ENCODE measurements at regions not wholly inside any gene's neighbourhood (a gene's known extent, or its start where the extent isn't known, plus 50 kb on each side); places are given as distances from the start of the nearest gene placed in this dataset.

- TF ChIP-seq REST (IDR thresholded peaks at IDR 0.05; ENCODE audit: insufficient read depth in 1 of 2, low read depth in 2 of 2, low read length in 2 of 2), result no peak
- no peak for TF ChIP-seq POLR2AphosphoS5 (IDR thresholded peaks at IDR 0.05; ENCODE audit: low read depth, low read length)
- TF ChIP-seq TAF1 (IDR thresholded peaks at IDR 0.05; ENCODE audit: borderline replicate concordance, insufficient read depth, low read length), result no peak
Measured at GRCh38 chrX:13389501-13389900, 69.6 kb upstream of the ATXN3L start.
